PC-9 (cell line): ENCODE measurements at regions not wholly inside any gene's neighbourhood (a gene's known extent, or its start where the extent isn't known, plus 50 kb on each side); places are given as distances from the start of the nearest gene placed in this dataset.

Source experiments
- BruUV-seq: library from RNA; stranded (reverse); fragments of 400-500 nt; replicated peaks from 2 replicates; lab custom pipeline; 2021; lab: Mats Ljungman, UMichigan
- CTCF ChIA-PET: fragments of 300-600 bp; sonication (Branson Sonifier 250); formaldehyde crosslinking; loops from one replicate; lab custom pipeline; 2022; ENCODE audit warnings: antibody characterized with exemption; lab: Charles Lee
- POLR2A ChIA-PET: fragments of 300-600 bp; sonication (Branson Sonifier 250); formaldehyde crosslinking; loops from one replicate; lab custom pipeline; 2022; ENCODE audit warnings: antibody characterized with exemption; ENCODE audit not compliant: unreplicated experiment; lab: Charles Lee
- DNase-seq, 2 experiments: peaks; one replicate each; pipeline versions ENCODE4 v3.0.0 to v3.0.0-alpha.2; 2015 to 2022; ENCODE audit warnings: mixed read lengths in 1 of 2
- H2AFZ ChIP-seq: fragments of 200-600 bp; sonication (generic); 2 replicates; pipeline ENCODE4 v1.8.1; 2017; ENCODE audit warnings: antibody characterized with exemption
- H3F3A ChIP-seq: fragments of 200-600 bp; sonication (generic); 2 replicates; pipeline ENCODE4 v1.8.1; 2017; ENCODE audit warnings: antibody characterized with exemption, mild to moderate bottlenecking, low read depth; ENCODE audit not compliant: insufficient read depth
- H3K27ac ChIP-seq: fragments of 200-600 bp; sonication (generic); 2 replicates; pipeline ENCODE4 v1.6.1; 2016; ENCODE audit warnings: mixed run types
- H3K27me3 ChIP-seq: fragments of 200-600 bp; sonication (generic); 2 replicates; pipeline ENCODE4 v1.6.1; 2016; ENCODE audit warnings: low read depth, mixed run types; ENCODE audit not compliant: insufficient read depth
- H3K36me3 ChIP-seq: fragments of 200-600 bp; sonication (generic); 2 replicates; pipeline ENCODE4 v1.6.1; 2016; ENCODE audit warnings: low read depth, mixed run types
- H3K4me1 ChIP-seq: fragments of 200-600 bp; sonication (generic); replicated peaks from 2 replicates; pipeline ENCODE4 v1.6.1; 2016; ENCODE audit warnings: mixed run types; ENCODE audit not compliant: insufficient read depth
- H3K4me2 ChIP-seq: fragments of 200-600 bp; sonication (generic); 2 replicates; pipeline ENCODE4 v1.6.1; 2017; ENCODE audit warnings: mixed run types
- H3K4me3 ChIP-seq: fragments of 200-600 bp; sonication (generic); 2 replicates; pipeline ENCODE4 v1.6.1; 2016; ENCODE audit warnings: mixed run types
- H3K79me2 ChIP-seq: fragments of 200-600 bp; sonication (generic); 2 replicates; pipeline ENCODE4 v1.6.1; 2017; ENCODE audit warnings: low read depth, mixed run types
- H3K9me2 ChIP-seq: fragments of 200-600 bp; sonication (generic); 2 replicates; pipeline ENCODE4 v1.8.1; 2017; ENCODE audit warnings: mild to moderate bottlenecking; ENCODE audit not compliant: insufficient read depth
- H3K9me3 ChIP-seq: fragments of 200-600 bp; sonication (generic); 2 replicates; pipeline ENCODE4 v1.8.1; 2016; ENCODE audit warnings: low read depth; ENCODE audit not compliant: insufficient read depth
- H4K20me1 ChIP-seq: fragments of 200-600 bp; sonication (generic); 2 replicates; pipeline ENCODE4 v1.8.1; 2017; ENCODE audit not compliant: insufficient read depth
- EZH2 ChIP-seq: fragments of 200-600 bp; sonication (generic); IDR thresholded peaks from 2 replicates; pipeline ENCODE4 v1.8.0; 2017; ENCODE audit warnings: antibody characterized with exemption, low read depth
- intact Hi-C: fragments of 100-400 bp; cut with micrococcal nuclease; formaldehyde crosslinking; loops from one replicate; pipeline ENCODE4 v1.10.0; 2022; ENCODE audit not compliant: unreplicated experiment
- TF ChIP-seq, protein P1 (sequence below): fragments of 200-600 bp; sonication (generic); conservative IDR thresholded peaks from 2 replicates; pipeline ENCODE4 v1.6.1; 2017; ENCODE audit warnings: mixed run types, antibody characterized with exemption, mild to moderate bottlenecking, moderate library complexity

DNA sequence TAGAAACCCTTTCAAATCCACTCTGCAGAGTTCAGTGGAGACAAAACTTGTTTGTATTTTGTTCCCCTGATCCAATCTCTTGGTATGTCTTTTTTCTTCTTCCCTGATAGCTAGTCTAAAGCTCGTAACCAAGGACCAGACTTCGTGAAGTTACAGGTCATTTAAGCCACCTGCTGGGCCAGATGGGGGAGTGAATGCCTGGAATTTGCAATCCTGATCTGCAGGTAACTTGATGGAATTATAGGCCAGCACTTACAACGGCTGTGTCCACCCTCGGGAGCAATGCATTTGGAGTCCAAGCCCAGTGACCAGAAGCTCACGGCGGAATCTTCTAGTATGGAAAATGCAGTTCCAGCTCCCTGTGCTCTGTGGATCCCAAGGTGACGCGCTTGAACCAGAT is 566.9 kb downstream of the TCERG1L start:
- Histone ChIP-seq H3K27ac (no peak overlapping the region), H3K4me2 (no peak overlapping the region), H3K27me3 (peaks cover 48% of the 10 kb centered on the region), H3K36me3 (no peaks in the 10 kb centered on the region), H3K79me2 (no peaks in the 10 kb centered on the region), H3K9me2 (no peaks in the 10 kb centered on the region), H2AFZ (no peak overlapping the region), H3K9me3 (no peaks in the 10 kb centered on the region), H4K20me1 (no peaks in the 10 kb centered on the region), H3K4me1 (no peaks in the 10 kb centered on the region), H3K4me3 (no peak overlapping the region), H3F3A (no peaks in the 10 kb centered on the region)
- no peak for DNase-seq
- TF ChIP-seq, protein P1, sequence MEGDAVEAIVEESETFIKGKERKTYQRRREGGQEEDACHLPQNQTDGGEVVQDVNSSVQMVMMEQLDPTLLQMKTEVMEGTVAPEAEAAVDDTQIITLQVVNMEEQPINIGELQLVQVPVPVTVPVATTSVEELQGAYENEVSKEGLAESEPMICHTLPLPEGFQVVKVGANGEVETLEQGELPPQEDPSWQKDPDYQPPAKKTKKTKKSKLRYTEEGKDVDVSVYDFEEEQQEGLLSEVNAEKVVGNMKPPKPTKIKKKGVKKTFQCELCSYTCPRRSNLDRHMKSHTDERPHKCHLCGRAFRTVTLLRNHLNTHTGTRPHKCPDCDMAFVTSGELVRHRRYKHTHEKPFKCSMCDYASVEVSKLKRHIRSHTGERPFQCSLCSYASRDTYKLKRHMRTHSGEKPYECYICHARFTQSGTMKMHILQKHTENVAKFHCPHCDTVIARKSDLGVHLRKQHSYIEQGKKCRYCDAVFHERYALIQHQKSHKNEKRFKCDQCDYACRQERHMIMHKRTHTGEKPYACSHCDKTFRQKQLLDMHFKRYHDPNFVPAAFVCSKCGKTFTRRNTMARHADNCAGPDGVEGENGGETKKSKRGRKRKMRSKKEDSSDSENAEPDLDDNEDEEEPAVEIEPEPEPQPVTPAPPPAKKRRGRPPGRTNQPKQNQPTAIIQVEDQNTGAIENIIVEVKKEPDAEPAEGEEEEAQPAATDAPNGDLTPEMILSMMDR = no peak
- no peak for TF ChIP-seq EZH2
- BruUV-seq = no TSS peak
- CTCF ChIA-PET = no interaction called here
- POLR2A ChIA-PET = no interaction called here
- intact Hi-C loops = no loop called here

DNA sequence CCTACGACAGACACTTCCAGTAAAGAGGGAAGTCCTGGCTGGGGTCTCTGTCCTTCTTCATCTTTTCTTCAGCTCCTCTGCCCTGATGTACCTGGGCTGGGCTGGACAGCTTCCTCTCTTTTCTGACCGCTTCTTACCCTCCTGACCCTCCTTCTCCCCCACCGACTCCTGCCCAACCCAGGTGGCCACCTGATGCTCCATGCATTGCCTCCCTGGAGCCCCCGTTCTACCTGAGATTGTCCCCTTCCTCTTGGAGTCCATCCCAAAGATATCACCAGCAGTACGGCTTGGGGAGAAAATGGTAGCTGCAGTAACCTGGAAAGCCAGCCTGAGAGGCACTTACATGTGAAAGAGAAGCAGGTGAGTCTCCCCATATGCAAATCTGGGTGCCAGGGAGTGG is 566.3 kb downstream of the TCERG1L start:
- no peaks in the 10 kb centered on the region for H3K79me2 ChIP-seq
- peaks cover 48% of the 10 kb centered on the region for H3K27me3 ChIP-seq
- no peaks in the 10 kb centered on the region for H3K4me1 ChIP-seq
- no peaks in the 10 kb centered on the region for H3F3A ChIP-seq
- no TSS peak for BruUV-seq
- TF ChIP-seq, protein P1 = no peak
- TF ChIP-seq EZH2 = no peak
- H3K27ac ChIP-seq = no peak overlapping the region
- no peak for DNase-seq
- intact Hi-C loops = no loop called here
- no peak overlapping the region for H3K4me2 ChIP-seq
- no peaks in the 10 kb centered on the region for H3K9me3 ChIP-seq
- ChIA-PET POLR2A (no interaction called here), CTCF (no interaction called here)
- no peaks in the 10 kb centered on the region for H3K36me3 ChIP-seq
- no peak overlapping the region for H3K4me3 ChIP-seq
- no peak overlapping the region for H2AFZ ChIP-seq
- H3K9me2 ChIP-seq = no peaks in the 10 kb centered on the region
- no peaks in the 10 kb centered on the region for H4K20me1 ChIP-seq

DNA sequence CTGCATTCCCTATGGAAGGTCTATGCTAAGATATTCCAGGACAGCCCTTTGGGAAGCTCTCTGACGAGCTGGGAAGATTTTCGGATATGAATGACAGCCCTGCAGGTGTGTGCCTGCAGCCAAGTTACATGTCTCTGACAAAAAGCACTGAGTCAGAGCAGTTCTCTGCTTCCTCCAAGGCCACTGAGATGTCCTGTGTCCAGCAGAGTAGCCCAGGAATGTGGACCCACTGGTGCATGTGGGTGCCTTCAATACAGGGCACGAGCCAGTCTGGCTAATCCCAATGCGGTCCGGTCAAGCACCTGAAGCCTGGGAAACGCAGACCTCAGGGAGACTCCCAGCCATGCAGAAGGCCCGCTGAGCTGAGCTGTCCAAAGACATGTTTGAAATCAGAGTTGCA is 565.7 kb downstream of the TCERG1L start:
- Histone ChIP-seq H3K79me2 (no peaks in the 10 kb centered on the region), H3K9me2 (no peaks in the 10 kb centered on the region), H3K36me3 (no peaks in the 10 kb centered on the region), H3K9me3 (no peaks in the 10 kb centered on the region), H3K4me1 (no peaks in the 10 kb centered on the region), H2AFZ (no peak overlapping the region), H3K27ac (no peak overlapping the region), H4K20me1 (no peaks in the 10 kb centered on the region), H3K4me3 (no peak overlapping the region), H3K27me3 (peaks cover 48% of the 10 kb centered on the region), H3F3A (no peaks in the 10 kb centered on the region), H3K4me2 (no peak overlapping the region)
- DNase-seq = no peak
- intact Hi-C loops = no loop called here
- no TSS peak for BruUV-seq
- CTCF ChIA-PET = no interaction called here
- POLR2A ChIA-PET = no interaction called here
- TF ChIP-seq, protein P1 = no peak
- no peak for TF ChIP-seq EZH2
